IMR-90 (cell line): ENCODE measurements at regions not wholly inside any gene's neighbourhood (a gene's known extent, or its start where the extent isn't known, plus 50 kb on each side); places are given as distances from the start of the nearest gene placed in this dataset.

Experiments
- ATAC-seq: fragments of 200-7000 bp; cut with Tn5 transposase; 2 replicates; pipeline ENCODE4 v1.9.1; 2020; ENCODE audit warnings: low read depth, mild to moderate bottlenecking, moderate library complexity
- BruUV-seq: library from RNA; stranded (reverse); fragments of 400-500 nt; replicated peaks from 2 replicates; lab custom pipeline; 2021; lab: Mats Ljungman, UMichigan
- CTCF ChIA-PET: fragments of 300-600 bp; formaldehyde crosslinking; extraction: SDS; loops from one replicate; lab custom pipeline; 2021; ENCODE audit warnings: antibody characterized with exemption; lab: Yijun Ruan, JAX
- POLR2A ChIA-PET: fragments of 300-600 bp; sonication (Branson Sonifier 250); formaldehyde crosslinking; loops from one replicate; lab custom pipeline; 2022; ENCODE audit warnings: antibody characterized with exemption; ENCODE audit not compliant: unreplicated experiment; lab: Charles Lee
- DNase-seq: peaks from one replicate; pipeline ENCODE4 v3.0.0; 2013
- H2AFZ ChIP-seq: replicated peaks from 2 replicates; pipeline ENCODE3; 2013; ENCODE audit warnings: low read length, mild to moderate bottlenecking; ENCODE audit not compliant: poor library complexity
- H2AK5ac ChIP-seq: 2 replicates; pipeline ENCODE4 v1.6.1; 2013; ENCODE audit warnings: low read depth, low read length, inconsistent platforms
- H2AK9ac ChIP-seq: replicated peaks from 2 replicates; pipeline ENCODE3; 2013; ENCODE audit warnings: mild to moderate bottlenecking, low read depth, low read length, moderate library complexity; ENCODE audit not compliant: poor library complexity
- H2BK120ac ChIP-seq: 2 replicates; pipeline ENCODE4 v1.6.1; 2013; ENCODE audit warnings: low read depth, low read length, inconsistent platforms
- H2BK15ac ChIP-seq: 3 replicates; pipeline ENCODE4 v1.6.1; 2013; ENCODE audit warnings: low read depth, low read length, inconsistent platforms
- H2BK20ac ChIP-seq: 2 replicates; pipeline ENCODE4 v1.6.1; 2013; ENCODE audit warnings: low read depth, mild to moderate bottlenecking, inconsistent platforms, low read length, moderate library complexity
- H2BK5ac ChIP-seq: 2 replicates; pipeline ENCODE4 v1.6.1; 2013; ENCODE audit warnings: mild to moderate bottlenecking, low read depth, low read length, inconsistent platforms; ENCODE audit not compliant: poor library complexity, severe bottlenecking
- H3K14ac ChIP-seq: replicated peaks from 2 replicates; pipeline ENCODE4 v1.6.1; 2013; ENCODE audit warnings: low read depth, low read length, inconsistent platforms
- H3K18ac ChIP-seq: 2 replicates; pipeline ENCODE4 v1.6.1; 2013; ENCODE audit warnings: low read depth, low read length, control low read depth
- H3K23ac ChIP-seq: 2 replicates; pipeline ENCODE4 v1.6.1; 2013; ENCODE audit warnings: low read depth, low read length, inconsistent platforms
- H3K27ac ChIP-seq: 2 replicates; pipeline ENCODE4 v1.5.1; 2013; ENCODE audit warnings: mild to moderate bottlenecking, control low read depth, low read length; ENCODE audit not compliant: insufficient read depth
- H3K27me3 ChIP-seq: 2 replicates; pipeline ENCODE4 v1.6.1; 2013; ENCODE audit warnings: low read length; ENCODE audit not compliant: control insufficient read depth, insufficient read depth
- H3K36me3 ChIP-seq: 2 replicates; pipeline ENCODE4 v1.6.1; 2013; ENCODE audit warnings: low read length, mixed read lengths; ENCODE audit not compliant: control insufficient read depth, insufficient read depth
- H3K4ac ChIP-seq: 2 replicates; pipeline ENCODE4 v1.6.1; 2013; ENCODE audit warnings: low read depth, low read length, inconsistent platforms
- H3K4me1 ChIP-seq: 2 replicates; pipeline ENCODE4 v1.6.1; 2013; ENCODE audit warnings: low read length, mixed read lengths; ENCODE audit not compliant: control insufficient read depth, insufficient read depth
- H3K4me2 ChIP-seq: 2 replicates; pipeline ENCODE4 v1.6.1; 2013; ENCODE audit warnings: low read depth, mild to moderate bottlenecking, control low read depth, low read length, moderate library complexity
- H3K4me3 ChIP-seq: 2 replicates; pipeline ENCODE4 v1.5.1; 2013; ENCODE audit warnings: low read depth, mild to moderate bottlenecking, control low read depth, low read length, moderate library complexity; ENCODE audit not compliant: insufficient read depth
- H3K56ac ChIP-seq: 2 replicates; pipeline ENCODE4 v1.6.1; 2013; ENCODE audit warnings: low read length, inconsistent platforms; ENCODE audit not compliant: insufficient read depth; ENCODE audit errors: extremely low read depth
- H3K79me1 ChIP-seq, 2 experiments: 2 replicates each; pipeline ENCODE4 v1.6.1; 2013; ENCODE audit warnings: low read length in 2 of 2, inconsistent platforms in 1 of 2, low read depth in 1 of 2
- H3K9ac ChIP-seq: 2 replicates; pipeline ENCODE4 v1.6.1; 2013; ENCODE audit warnings: low read depth, low read length, control low read depth
- H3K9me1 ChIP-seq: 2 replicates; pipeline ENCODE4 v1.6.1; 2013; ENCODE audit warnings: low read length, inconsistent platforms; ENCODE audit not compliant: insufficient read depth
- H3K9me3 ChIP-seq: 2 replicates; pipeline ENCODE4 v1.6.1; 2013; ENCODE audit warnings: low read length; ENCODE audit not compliant: control insufficient read depth, insufficient read depth
- H4K20me1 ChIP-seq: 2 replicates; pipeline ENCODE4 v1.6.1; 2013; ENCODE audit warnings: low read length, inconsistent platforms; ENCODE audit not compliant: insufficient read depth
- H4K5ac ChIP-seq: 2 replicates; pipeline ENCODE4 v1.6.1; 2013; ENCODE audit warnings: mild to moderate bottlenecking, low read depth, low read length, control low read depth
- H4K8ac ChIP-seq, 2 experiments: 2 replicates each; pipeline ENCODE4 v1.6.1; 2013; ENCODE audit warnings: low read depth in 2 of 2, low read length in 2 of 2, control low read depth in 1 of 2, inconsistent platforms in 1 of 2
- H4K91ac ChIP-seq: 2 replicates; pipeline ENCODE4 v1.6.1; 2013; ENCODE audit warnings: low read depth, low read length, inconsistent platforms; ENCODE audit not compliant: insufficient read depth
- BHLHE40 ChIP-seq: fragments of 150-350 bp; IDR thresholded peaks from 2 replicates; pipeline ENCODE4 v1.6.1; 2016; ENCODE audit warnings: mild to moderate bottlenecking, low read depth, low read length
- CEBPB ChIP-seq: IDR thresholded peaks from 2 replicates; pipeline ENCODE4 v1.6.1; 2012; ENCODE audit warnings: low read depth, low read length, improper control_type of control experiment
- CHD1 ChIP-seq: IDR thresholded peaks from 2 replicates; pipeline ENCODE4 v1.6.1; 2012; ENCODE audit warnings: low read depth, low read length, improper control_type of control experiment
- FOS ChIP-seq: fragments of 150-350 bp; IDR thresholded peaks from 2 replicates; pipeline ENCODE4 v1.6.1; 2016; ENCODE audit warnings: low read depth, low read length
- MAFK ChIP-seq: IDR thresholded peaks from 2 replicates; pipeline ENCODE4 v1.6.1; 2012; ENCODE audit warnings: low read depth, low read length, improper control_type of control experiment
- MAZ ChIP-seq: IDR thresholded peaks from 2 replicates; pipeline ENCODE4 v1.6.1; 2012; ENCODE audit warnings: low read depth, mild to moderate bottlenecking, low read length, improper control_type of control experiment, moderate library complexity, borderline replicate concordance
- MXI1 ChIP-seq: IDR thresholded peaks from 2 replicates; pipeline ENCODE4 v1.6.1; 2012; ENCODE audit warnings: low read depth, mild to moderate bottlenecking, low read length, moderate library complexity, borderline replicate concordance
- NFE2L2 ChIP-seq: fragments of 150-350 bp; IDR thresholded peaks from 2 replicates; pipeline ENCODE4 v1.6.1; 2016; ENCODE audit warnings: low read depth, mild to moderate bottlenecking, low read length
- RAD21 ChIP-seq: IDR thresholded peaks from 2 replicates; pipeline ENCODE4 v1.6.1; 2012; ENCODE audit warnings: low read length, improper control_type of control experiment
- RCOR1 ChIP-seq: IDR thresholded peaks from 2 replicates; pipeline ENCODE4 v1.6.1; 2012; ENCODE audit warnings: mild to moderate bottlenecking, low read length, improper control_type of control experiment; ENCODE audit not compliant: insufficient replicate concordance
- RFX5 ChIP-seq: IDR thresholded peaks from 2 replicates; pipeline ENCODE4 v1.8.0; 2012; ENCODE audit warnings: low read depth, mild to moderate bottlenecking, low read length, moderate library complexity
- SMC3 ChIP-seq: fragments of 150-350 bp; IDR thresholded peaks from 2 replicates; pipeline ENCODE4 v1.6.1; 2016; ENCODE audit warnings: low read depth, mild to moderate bottlenecking, antibody characterized with exemption, low read length, moderate library complexity
- WGBS, 2 experiments: methylation state at CpG; one replicate each; pipeline versions ENCODE4 v1.1.5 to v1.1.7; 2013; ENCODE audit warnings: missing lambda C conversion rate in 2 of 2; ENCODE audit not compliant: insufficient read length in 1 of 2; ENCODE audit errors: extremely low coverage in 2 of 2; 5-methylcytosine and 5-hydroxymethylcytosine counted together
- dilution Hi-C: fragments of 300-500 bp; cut with HindIII; formaldehyde crosslinking; loops from one replicate; pipeline ENCODE4 v1.14.3; 2018; ENCODE audit warnings: low sequenced_read_pairs; ENCODE audit not compliant: unreplicated experiment
- in situ Hi-C: fragments of 300-500 bp; cut with MboI; formaldehyde crosslinking; loops from 3 replicates; pipeline ENCODE4 v1.14.3; 2019; ENCODE audit warnings: low sequenced_read_pairs, inconsistent platforms, mixed read lengths
- intact Hi-C: fragments of 100-400 bp; cut with micrococcal nuclease; formaldehyde crosslinking; loops from 2 replicates; pipeline ENCODE4 v1.10.0; 2022
- TF ChIP-seq, protein P1 (sequence below): fragments of 150-350 bp; IDR thresholded peaks from 2 replicates; pipeline ENCODE4 v1.6.1; 2016; ENCODE audit warnings: low read depth, mild to moderate bottlenecking, low read length, moderate library complexity, borderline replicate concordance
- TF ChIP-seq, protein P2 (sequence below): conservative IDR thresholded peaks from 2 replicates; pipeline ENCODE4 v1.5.1; 2012; ENCODE audit warnings: mild to moderate bottlenecking, low read depth, low read length, improper control_type of control experiment

DNA sequence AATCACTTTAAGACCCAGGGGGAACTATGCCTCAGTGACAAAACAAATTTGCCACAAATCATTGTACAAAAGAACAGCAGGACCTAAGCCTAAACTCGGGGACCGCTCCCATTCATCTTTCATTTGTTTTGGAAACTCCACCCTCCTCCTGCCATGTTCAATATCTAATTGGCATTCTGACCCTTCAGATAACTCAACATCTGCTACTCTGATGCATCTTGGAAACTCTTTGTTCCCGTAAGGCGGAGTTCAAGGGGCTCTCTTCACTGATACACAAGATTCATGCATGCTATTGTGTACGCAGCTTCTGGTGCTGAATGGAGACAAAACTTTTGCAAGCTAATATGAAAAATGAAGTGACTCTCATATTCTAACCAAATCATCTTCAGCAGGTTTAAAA lies 187.6 kb downstream of the ZFP64 start:
- TF ChIP-seq CHD1 (no peak), MAFK (no peak), SMC3 (no peak), FOS (no peak), MXI1 (no peak), RFX5 (no peak), BHLHE40 (no peak), NFE2L2 (no peak), CEBPB (no peak), RAD21 (no peak), RCOR1 (no peak), MAZ (no peak)
- TF ChIP-seq, protein P1, sequence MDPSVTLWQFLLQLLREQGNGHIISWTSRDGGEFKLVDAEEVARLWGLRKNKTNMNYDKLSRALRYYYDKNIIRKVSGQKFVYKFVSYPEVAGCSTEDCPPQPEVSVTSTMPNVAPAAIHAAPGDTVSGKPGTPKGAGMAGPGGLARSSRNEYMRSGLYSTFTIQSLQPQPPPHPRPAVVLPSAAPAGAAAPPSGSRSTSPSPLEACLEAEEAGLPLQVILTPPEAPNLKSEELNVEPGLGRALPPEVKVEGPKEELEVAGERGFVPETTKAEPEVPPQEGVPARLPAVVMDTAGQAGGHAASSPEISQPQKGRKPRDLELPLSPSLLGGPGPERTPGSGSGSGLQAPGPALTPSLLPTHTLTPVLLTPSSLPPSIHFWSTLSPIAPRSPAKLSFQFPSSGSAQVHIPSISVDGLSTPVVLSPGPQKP: no peak
- TF ChIP-seq, protein P2, sequence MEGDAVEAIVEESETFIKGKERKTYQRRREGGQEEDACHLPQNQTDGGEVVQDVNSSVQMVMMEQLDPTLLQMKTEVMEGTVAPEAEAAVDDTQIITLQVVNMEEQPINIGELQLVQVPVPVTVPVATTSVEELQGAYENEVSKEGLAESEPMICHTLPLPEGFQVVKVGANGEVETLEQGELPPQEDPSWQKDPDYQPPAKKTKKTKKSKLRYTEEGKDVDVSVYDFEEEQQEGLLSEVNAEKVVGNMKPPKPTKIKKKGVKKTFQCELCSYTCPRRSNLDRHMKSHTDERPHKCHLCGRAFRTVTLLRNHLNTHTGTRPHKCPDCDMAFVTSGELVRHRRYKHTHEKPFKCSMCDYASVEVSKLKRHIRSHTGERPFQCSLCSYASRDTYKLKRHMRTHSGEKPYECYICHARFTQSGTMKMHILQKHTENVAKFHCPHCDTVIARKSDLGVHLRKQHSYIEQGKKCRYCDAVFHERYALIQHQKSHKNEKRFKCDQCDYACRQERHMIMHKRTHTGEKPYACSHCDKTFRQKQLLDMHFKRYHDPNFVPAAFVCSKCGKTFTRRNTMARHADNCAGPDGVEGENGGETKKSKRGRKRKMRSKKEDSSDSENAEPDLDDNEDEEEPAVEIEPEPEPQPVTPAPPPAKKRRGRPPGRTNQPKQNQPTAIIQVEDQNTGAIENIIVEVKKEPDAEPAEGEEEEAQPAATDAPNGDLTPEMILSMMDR: no peak
- ATAC-seq (no peak), DNase-seq (no peak)
- Histone ChIP-seq H3K56ac (no peak overlapping the region), H2BK15ac (no peak overlapping the region; the same call in 2 of the 3 replicates), H3K4ac (no peak overlapping the region), H4K20me1 (no peaks in the 10 kb centered on the region), H3K18ac (no peak overlapping the region), H2BK120ac (peak overlapping the region; percentile 39), H3K23ac (no peak overlapping the region), H3K4me1 (peaks cover 4% of the 10 kb centered on the region), H2BK5ac (no peak overlapping the region), H3K4me2 (no peak overlapping the region), H3K79me1 (no peaks in the 10 kb centered on the region), H3K4me3 (no peak overlapping the region), H3K27ac (no peak overlapping the region), H3K27me3 (no peaks in the 10 kb centered on the region), H3K9ac (no peak overlapping the region), H2AFZ (no peak overlapping the region), H3K9me3 (no peaks in the 10 kb centered on the region), H3K9me1 (no peaks in the 10 kb centered on the region), H3K14ac (no peak overlapping the region), H3K36me3 (no peaks in the 10 kb centered on the region), H2AK5ac (no peak overlapping the region), H2AK9ac (no peak overlapping the region), H4K8ac (no peak overlapping the region), H4K91ac (peak overlapping the region; percentile 52), H4K5ac (no peak overlapping the region), H2BK20ac (peak overlapping the region; percentile 64; the same call in 1 of the 2 replicates)
- in situ Hi-C loops (no loop called here), intact Hi-C loops (no loop called here), dilution Hi-C loops (no loop called here)
- 92% methylated on average over 2 of the region's 5 CpGs; no CpG with 5 or more reads in 1 of the 2 experiments for WGBS, 2 experiments
- ChIA-PET POLR2A (no interaction called here), CTCF (no interaction called here)
- BruUV-seq: no TSS peak
